Stomach smooth muscle (tissue), 2 donors: ENCODE measurements at regions not wholly inside any gene's neighbourhood (a gene's known extent, or its start where the extent isn't known, plus 50 kb on each side); places are given as distances from the start of the nearest gene placed in this dataset.

Experiments used
- H3K27ac ChIP-seq: one replicate; pipeline ENCODE4 v1.7.0; 2013; ENCODE audit warnings: mild to moderate bottlenecking, low read length, inconsistent platforms
- H3K27me3 ChIP-seq, 2 donors: one replicate each; pipeline ENCODE4 v1.7.0; 2013; ENCODE audit warnings: low read length in 2 of 2; ENCODE audit not compliant: insufficient read depth in 2 of 2, control insufficient read depth in 1 of 2
- H3K36me3 ChIP-seq, 2 donors: one replicate each; pipeline ENCODE4 v1.7.0; 2013; ENCODE audit warnings: low read length in 2 of 2; ENCODE audit not compliant: control insufficient read depth in 2 of 2, insufficient read depth in 2 of 2
- H3K4me1 ChIP-seq: one replicate; pipeline ENCODE4 v1.7.0; 2013; ENCODE audit warnings: low read length; ENCODE audit not compliant: control insufficient read depth, insufficient read depth
- H3K4me3 ChIP-seq, 2 donors: one replicate each; pipeline ENCODE4 v1.7.0; 2013; ENCODE audit warnings: low read length in 2 of 2
- H3K9ac ChIP-seq, 2 donors: one replicate each; pipeline ENCODE4 v1.7.0; 2013; ENCODE audit warnings: low read length in 2 of 2, mild to moderate bottlenecking in 1 of 2
- H3K9me3 ChIP-seq, 2 donors: one replicate each; pipeline ENCODE4 v1.7.0; 2013; ENCODE audit warnings: low read length in 2 of 2; ENCODE audit not compliant: control insufficient read depth in 2 of 2
- donor health status: healthy.
- donor health status: Pancreatic carcinoma.

DNA sequence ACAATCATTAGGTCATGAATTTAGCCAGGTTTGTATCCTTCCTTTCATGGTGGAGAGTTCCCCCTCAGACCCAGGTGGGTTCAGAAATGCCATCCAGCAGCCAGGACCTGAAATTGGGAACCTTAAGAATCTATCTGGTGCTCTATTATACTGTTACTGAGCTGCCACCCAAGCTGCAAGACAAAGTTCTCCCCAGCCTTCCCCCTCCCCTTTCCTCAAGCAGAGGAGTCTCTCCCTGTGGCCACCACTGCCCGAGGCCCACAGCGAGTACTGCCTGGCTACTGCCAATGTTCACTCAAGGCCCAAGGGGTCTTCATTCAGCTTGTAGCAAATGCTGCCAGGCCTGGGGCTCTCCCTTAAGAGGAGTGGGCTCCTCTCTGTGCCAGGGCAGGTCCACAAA lies 133.8 kb downstream of the TMEM38B start:
- H3K27me3 ChIP-seq = no peaks in the 10 kb centered on the region
- no peaks in the 10 kb centered on the region for H3K9me3 ChIP-seq
- no peak overlapping the region for H3K27ac ChIP-seq
- H3K9ac ChIP-seq = no peak overlapping the region
- H3K36me3 ChIP-seq = no peaks in the 10 kb centered on the region
- no peaks in the 10 kb centered on the region for H3K4me1 ChIP-seq
- no peak overlapping the region for H3K4me3 ChIP-seq

DNA sequence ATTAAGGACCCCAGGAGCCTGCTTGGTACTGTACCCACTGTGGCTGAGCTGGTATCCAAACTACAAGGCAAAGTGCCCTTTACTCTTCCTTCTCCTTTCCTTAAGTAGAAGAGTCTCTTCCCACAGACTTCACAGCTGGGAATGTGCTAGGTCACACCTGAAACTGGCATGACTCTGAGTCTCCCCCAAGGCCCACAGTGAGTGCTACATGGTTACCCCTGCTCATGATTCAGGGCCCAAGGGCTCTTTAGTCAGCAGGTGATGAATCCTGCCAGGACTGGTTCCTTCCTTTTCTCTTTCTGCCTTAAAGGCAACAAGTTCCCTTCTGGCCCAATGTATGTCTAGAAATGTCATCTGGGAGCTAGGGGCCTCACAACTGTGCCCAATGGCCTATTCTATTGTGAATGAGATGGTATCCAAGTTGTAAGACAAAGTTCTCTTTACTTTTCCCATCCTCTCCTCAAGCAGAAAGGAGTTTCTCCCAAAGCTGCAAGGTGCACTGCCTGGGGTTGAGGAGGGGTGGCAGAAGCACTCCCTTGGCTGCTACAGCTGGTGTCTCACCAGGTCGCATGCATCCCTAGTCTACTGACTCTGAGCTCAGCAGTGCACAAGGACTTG lies 134.4 kb downstream of the TMEM38B start:
- H3K9ac ChIP-seq = no peak overlapping the region
- H3K4me3 ChIP-seq = no peak overlapping the region
- no peak overlapping the region for H3K27ac ChIP-seq
- no peaks in the 10 kb centered on the region for H3K27me3 ChIP-seq
- H3K9me3 ChIP-seq = no peaks in the 10 kb centered on the region
- no peaks in the 10 kb centered on the region for H3K36me3 ChIP-seq
- H3K4me1 ChIP-seq = no peaks in the 10 kb centered on the region

DNA sequence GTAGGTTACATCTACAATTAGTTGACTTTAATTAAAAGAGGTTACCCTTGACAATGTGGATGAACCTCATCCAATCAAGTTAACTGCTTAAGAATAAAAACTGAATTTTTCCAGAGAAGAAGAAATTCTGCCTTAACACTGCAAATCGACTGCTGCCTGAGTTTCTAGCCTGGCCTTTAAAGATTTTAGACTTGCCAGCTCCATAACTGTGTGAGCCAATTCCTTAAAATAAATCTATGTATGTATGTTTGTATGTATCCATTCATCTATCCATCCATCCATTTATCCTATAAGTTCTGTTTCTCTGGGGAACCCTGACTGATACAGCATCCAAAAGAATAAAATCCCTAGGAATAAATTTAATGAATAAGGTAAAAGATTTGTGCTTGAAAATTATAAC lies 136.1 kb downstream of the TMEM38B start:
- Histone ChIP-seq H3K4me3 (no peak overlapping the region), H3K4me1 (no peaks in the 10 kb centered on the region), H3K9ac (no peak overlapping the region), H3K27ac (no peak overlapping the region), H3K36me3 (no peaks in the 10 kb centered on the region), H3K27me3 (no peaks in the 10 kb centered on the region), H3K9me3 (no peaks in the 10 kb centered on the region)

DNA sequence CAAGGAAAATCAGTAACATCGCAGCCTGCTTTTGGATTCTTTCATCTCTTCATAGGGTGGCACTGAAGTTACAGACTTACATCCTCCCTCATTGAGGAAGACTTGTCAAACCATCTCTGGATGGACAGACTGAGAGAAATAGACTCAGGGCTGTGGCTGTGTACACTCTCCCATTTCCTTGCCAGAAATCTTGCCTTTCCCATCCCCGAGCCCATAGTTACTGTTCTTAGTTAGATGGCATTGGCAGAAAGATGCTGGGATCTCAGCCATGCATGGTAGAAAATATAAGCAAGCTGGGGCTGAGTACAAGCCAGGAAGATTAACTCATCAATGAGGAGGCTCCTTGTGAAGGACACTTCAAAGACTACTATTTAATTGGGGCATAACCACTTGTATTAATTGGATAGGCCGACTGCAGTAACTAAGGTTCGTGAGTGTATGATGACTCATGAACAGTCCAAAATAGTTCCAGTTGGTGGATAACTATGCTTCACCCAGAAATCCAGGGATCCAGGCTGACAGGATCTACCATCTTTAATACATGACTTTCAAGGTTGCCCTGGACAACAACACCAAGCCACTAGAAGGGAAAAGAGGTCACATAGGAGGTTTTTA lies 137.9 kb downstream of the TMEM38B start:
- Histone ChIP-seq H3K4me3 (no peak overlapping the region), H3K4me1 (no peaks in the 10 kb centered on the region), H3K9ac (no peak overlapping the region), H3K36me3 (no peaks in the 10 kb centered on the region), H3K9me3 (no peaks in the 10 kb centered on the region), H3K27me3 (no peaks in the 10 kb centered on the region), H3K27ac (no peak overlapping the region)

DNA sequence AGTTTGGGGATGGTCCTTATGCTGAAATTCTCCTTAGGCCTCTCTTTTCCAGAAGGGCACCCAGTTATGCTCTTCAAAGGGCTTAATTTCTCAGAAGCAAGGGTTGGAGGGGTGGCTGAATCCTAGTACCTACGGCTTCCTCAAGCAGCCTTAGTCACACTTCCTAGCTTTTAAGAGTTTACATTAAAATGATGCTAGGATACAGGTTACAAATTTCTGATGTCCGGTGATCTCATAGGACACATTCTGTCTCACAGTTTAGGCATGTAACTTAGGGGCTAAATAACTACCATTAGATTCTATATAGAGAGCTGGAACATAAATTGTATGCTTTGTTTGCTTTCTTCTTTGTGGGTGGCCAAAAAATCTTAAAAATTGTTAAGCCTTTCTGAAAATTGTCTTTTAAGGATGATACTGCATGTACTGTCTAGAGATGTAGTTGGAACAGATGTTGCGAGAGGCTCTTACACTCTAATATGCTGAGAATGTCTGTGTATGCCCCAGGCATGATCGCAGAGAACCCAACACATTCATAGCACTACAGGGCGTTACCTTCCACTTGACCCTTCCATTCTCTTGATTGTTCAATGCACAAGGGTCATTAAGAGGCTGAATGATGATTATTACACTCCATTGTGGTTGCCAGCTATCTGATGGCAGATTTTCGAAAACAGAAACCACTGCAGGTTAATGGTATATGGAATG lies 139.1 kb downstream of the TMEM38B start:
- H3K27me3 ChIP-seq = no peaks in the 10 kb centered on the region
- no peaks in the 10 kb centered on the region for H3K36me3 ChIP-seq
- no peak overlapping the region for H3K4me3 ChIP-seq
- H3K27ac ChIP-seq = no peak overlapping the region
- H3K9ac ChIP-seq = no peak overlapping the region
- H3K4me1 ChIP-seq = no peaks in the 10 kb centered on the region
- no peaks in the 10 kb centered on the region for H3K9me3 ChIP-seq

DNA sequence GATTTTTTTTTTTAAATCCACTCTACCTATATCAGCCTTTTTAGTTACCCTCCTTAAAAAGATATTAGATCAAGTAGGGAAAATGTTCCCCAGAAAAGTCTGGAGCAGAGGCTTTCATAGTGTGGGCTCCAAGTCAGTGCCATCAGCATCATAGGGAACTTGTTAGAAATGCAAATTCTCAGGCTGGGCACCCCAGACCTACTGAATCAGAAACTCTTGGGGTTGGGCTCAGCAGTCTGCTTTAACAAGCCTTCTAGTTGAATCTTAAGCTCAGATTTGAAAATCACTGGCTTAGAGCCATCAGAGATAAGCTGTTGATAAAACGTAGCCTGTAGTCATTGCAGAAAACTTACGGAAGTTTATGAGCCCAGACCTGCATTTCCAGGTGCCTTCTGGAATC lies 140.1 kb downstream of the TMEM38B start:
- Histone ChIP-seq H3K36me3 (no peaks in the 10 kb centered on the region), H3K9me3 (no peaks in the 10 kb centered on the region), H3K4me1 (no peaks in the 10 kb centered on the region), H3K4me3 (no peak overlapping the region), H3K9ac (no peak overlapping the region), H3K27me3 (no peaks in the 10 kb centered on the region), H3K27ac (no peak overlapping the region)

DNA sequence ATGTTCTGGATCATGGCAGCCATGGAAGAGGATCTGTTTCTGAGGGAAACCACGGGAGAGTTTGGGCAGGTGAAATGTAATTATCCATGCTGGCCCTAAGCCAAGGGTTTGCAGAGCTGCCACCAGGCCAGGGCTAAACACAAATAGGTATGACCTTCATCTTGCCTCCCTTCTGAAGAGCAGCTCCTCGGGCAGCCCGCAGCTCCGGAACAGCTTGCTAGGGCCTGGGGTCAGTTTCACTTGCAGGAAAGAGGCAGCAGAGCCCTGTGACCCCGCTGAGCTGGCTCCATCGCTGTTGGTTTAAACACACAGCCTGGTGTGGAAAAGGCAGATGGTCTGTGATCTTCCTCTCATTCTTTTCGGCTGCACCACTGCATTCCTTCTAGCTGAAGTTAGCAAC lies 141.4 kb downstream of the TMEM38B start:
- H3K36me3 ChIP-seq = no peaks in the 10 kb centered on the region
- no peak overlapping the region for H3K27ac ChIP-seq
- H3K9ac ChIP-seq = no peak overlapping the region
- H3K4me1 ChIP-seq = no peaks in the 10 kb centered on the region
- H3K9me3 ChIP-seq = no peaks in the 10 kb centered on the region
- no peaks in the 10 kb centered on the region for H3K27me3 ChIP-seq
- H3K4me3 ChIP-seq = no peak overlapping the region

DNA sequence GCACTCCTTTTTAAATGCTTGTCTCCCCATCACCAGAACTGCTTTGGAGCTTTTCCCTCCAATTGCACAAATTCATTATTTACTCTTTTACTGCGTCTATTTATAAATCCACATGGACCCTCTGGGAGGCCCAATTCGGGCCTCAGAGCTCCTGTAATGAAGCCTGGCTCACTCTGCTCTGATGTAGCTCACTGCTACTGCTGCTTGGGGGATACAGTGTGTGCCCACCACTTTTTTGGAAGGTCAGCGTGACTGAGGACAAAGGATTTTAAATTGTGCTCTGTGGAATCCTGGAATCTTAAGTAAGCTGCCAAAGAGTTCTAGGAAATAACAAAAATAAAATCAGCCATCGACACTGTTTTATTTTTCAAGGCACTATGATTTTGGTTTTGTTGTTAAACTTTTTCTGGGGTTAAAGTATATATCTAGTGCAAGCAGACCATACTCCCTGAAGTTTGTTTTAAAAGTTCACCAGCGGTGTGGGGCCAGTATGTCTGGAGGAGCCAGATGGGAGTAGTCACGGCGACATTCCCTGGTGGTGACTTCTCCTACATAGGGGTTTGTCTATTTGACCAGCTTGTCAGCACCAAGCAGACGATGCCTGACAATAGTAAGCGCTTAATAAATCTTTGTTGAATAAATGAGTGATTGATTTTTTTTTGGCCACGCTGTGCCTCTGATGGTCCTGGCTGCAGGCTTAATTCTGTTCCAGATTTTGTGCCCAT lies 142.8 kb downstream of the TMEM38B start:
- Histone ChIP-seq H3K4me1 (no peaks in the 10 kb centered on the region), H3K27me3 (no peaks in the 10 kb centered on the region), H3K27ac (no peak overlapping the region), H3K9ac (no peak overlapping the region), H3K4me3 (no peak overlapping the region), H3K9me3 (peaks cover 0 to 5% of the 10 kb centered on the region in 2 donors), H3K36me3 (no peaks in the 10 kb centered on the region)

DNA sequence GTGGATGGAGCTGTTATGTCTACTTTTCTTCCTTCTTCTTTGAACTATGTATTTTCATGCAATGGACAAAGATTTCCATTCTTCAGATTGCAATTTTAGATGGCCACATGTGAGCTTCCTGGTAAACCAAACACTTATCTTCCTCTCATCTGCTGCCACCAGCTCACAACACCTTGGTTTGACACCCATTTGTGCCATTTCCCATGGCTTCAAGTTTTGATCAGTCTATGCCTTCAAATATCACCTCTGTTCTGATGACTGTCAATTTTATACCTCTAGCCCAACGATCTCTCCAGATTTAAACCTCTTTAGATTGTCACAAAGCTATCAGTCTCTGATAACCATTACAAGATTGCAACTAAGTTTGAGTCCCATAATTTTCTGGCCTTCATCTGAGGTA lies 147.2 kb downstream of the TMEM38B start:
- Histone ChIP-seq H3K9ac (no peak overlapping the region), H3K4me3 (no peak overlapping the region), H3K27me3 (no peaks in the 10 kb centered on the region), H3K4me1 (no peaks in the 10 kb centered on the region), H3K27ac (no peak overlapping the region), H3K9me3 (peaks cover 0 to 5% of the 10 kb centered on the region in 2 donors), H3K36me3 (no peaks in the 10 kb centered on the region)

DNA sequence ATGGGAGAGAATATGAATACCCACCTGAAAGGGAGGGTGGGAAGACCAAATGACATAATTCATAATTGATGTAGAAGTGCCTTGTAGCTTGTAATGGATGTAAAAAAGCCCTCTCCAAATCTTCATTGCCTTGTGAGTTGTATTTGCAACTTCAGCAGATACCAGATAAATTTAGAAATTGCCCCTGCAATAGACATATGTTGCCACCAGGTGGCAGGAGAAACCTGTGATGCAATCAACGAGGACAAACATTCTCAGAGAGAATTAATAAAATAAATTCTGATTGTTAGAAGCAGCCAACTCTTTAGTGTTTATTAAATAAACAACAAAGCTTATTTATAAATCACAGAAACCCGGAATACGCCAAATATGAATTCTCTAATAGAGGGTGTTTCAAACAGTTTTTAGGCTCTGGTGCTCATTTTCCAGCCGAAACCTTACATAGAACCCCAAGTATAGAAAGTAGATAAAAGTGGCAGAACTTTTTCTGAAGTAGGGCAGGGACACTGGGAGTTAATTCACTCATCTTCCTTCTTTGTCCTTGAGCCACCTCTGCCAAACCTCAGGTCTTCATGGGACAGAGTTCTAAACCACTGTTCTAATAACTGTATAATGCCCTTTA lies 147.8 kb downstream of the TMEM38B start:
- no peak overlapping the region for H3K4me3 ChIP-seq
- no peaks in the 10 kb centered on the region for H3K4me1 ChIP-seq
- H3K27ac ChIP-seq = no peak overlapping the region
- H3K9me3 ChIP-seq = peaks cover 0 to 5% of the 10 kb centered on the region in 2 donors
- no peaks in the 10 kb centered on the region for H3K36me3 ChIP-seq
- no peaks in the 10 kb centered on the region for H3K27me3 ChIP-seq
- H3K9ac ChIP-seq = no peak overlapping the region
